Stimulated activated CD8-positive, alpha-beta memory T cell treated with anti-CD3 and anti-CD28 coated beads, Interleukin-7, amount 100 ng/mL, for 48 hours (primary cell): ENCODE measurements at regions not wholly inside any gene's neighbourhood (a gene's known extent, or its start where the extent isn't known, plus 50 kb on each side); places are given as distances from the start of the nearest gene placed in this dataset.

Source experiments
- DNase-seq, 2 donors: peaks; one replicate each; pipeline ENCODE4 v3.0.0-alpha.2; 2020; ENCODE audit warnings: low read depth in 1 of 2; ENCODE audit errors: extremely low read depth in 1 of 2

GRCh38 chr15:79230766-79231165, 51.8 kb upstream of the ANKRD34C start:
- DNase-seq: no peak

GRCh38 chr15:79222808-79223207, 59.7 kb upstream of the ANKRD34C start:
- DNase-seq: no peak

- DNase-seq: no peak
These were observed 60.8 kb upstream of the ANKRD34C start for GRCh38 chr15:79221696-79222095.

GRCh38 chr15:79219393-79220056, 63.0 kb upstream of the ANKRD34C start:
- no peak for DNase-seq

- DNase-seq: no peak
These were observed 63.8 kb upstream of the ANKRD34C start for GRCh38 chr15:79218588-79219200.

- DNase-seq: no peak
These were observed 68.9 kb upstream of the ANKRD34C start for GRCh38 chr15:79213650-79214049.

- DNase-seq: no peak
These were observed 69.8 kb upstream of the ANKRD34C start for GRCh38 chr15:79212589-79213157.

- no peak for DNase-seq
These were observed 71.0 kb upstream of the ANKRD34C start for GRCh38 chr15:79211481-79211880.

- DNase-seq: no peak
These were observed 72.8 kb upstream of the ANKRD34C start for GRCh38 chr15:79209690-79210089.

- no peak for DNase-seq
These were observed 73.4 kb upstream of the ANKRD34C start for GRCh38 chr15:79209116-79209515.

- no peak for DNase-seq
These were observed 74.3 kb upstream of the ANKRD34C start for GRCh38 chr15:79208179-79208578.

- DNase-seq: no peak
These were observed 75.6 kb upstream of the ANKRD34C start for GRCh38 chr15:79206940-79207339.

GRCh38 chr15:79204886-79205675, 77.4 kb upstream of the ANKRD34C start:
- DNase-seq: no peak

- no peak for DNase-seq
These were observed 84.1 kb upstream of the ANKRD34C start for GRCh38 chr15:79198461-79198860.

- no peak for DNase-seq
These were observed 85.2 kb upstream of the ANKRD34C start for GRCh38 chr15:79197285-79197684.

- no peak for DNase-seq
These were observed 86.7 kb upstream of the ANKRD34C start for GRCh38 chr15:79195802-79196201.

- no peak for DNase-seq
These were observed 87.3 kb upstream of the ANKRD34C start for GRCh38 chr15:79195239-79195638.

GRCh38 chr15:79194386-79194785, 88.1 kb upstream of the ANKRD34C start:
- no peak for DNase-seq

GRCh38 chr15:79193549-79193948, 89.0 kb upstream of the ANKRD34C start:
- no peak for DNase-seq

GRCh38 chr15:79193103-79193502, 89.4 kb upstream of the ANKRD34C start:
- no peak for DNase-seq

- no peak for DNase-seq
These were observed 90.0 kb upstream of the ANKRD34C start for GRCh38 chr15:79192462-79193036.
